ENCODE measurements at regions not wholly inside any gene's neighbourhood (a gene's known extent, or its start where the extent isn't known, plus 50 kb on each side); places are given as distances from the start of the nearest gene placed in this dataset.
"Not testable (repeated sequence)": the region's sequence is repeated elsewhere in the genome, so short reads cannot be mapped to it uniquely, and the experiment has no call there.

- no peak for DNase-seq
Measured at GRCh38 chr4:81754169-81754568, 282.5 kb upstream of the RASGEF1B start.

- DNase-seq: no peak
Measured at GRCh38 chr4:81751531-81752289, 280.0 kb upstream of the RASGEF1B start.

GRCh38 chr4:81747242-81747930 is 275.7 kb upstream of the RASGEF1B start:
- DNase-seq: peak in 1 of 2 donors; percentile 45

GRCh38 chr4:81746773-81747172 is 275.1 kb upstream of the RASGEF1B start:
- no peak for DNase-seq

GRCh38 chr4:81746071-81746470 is 274.4 kb upstream of the RASGEF1B start:
- no peak for DNase-seq

- DNase-seq: no peak
Measured at GRCh38 chr4:81745050-81745449, 273.3 kb upstream of the RASGEF1B start.

GRCh38 chr4:81743731-81744435 is 272.2 kb upstream of the RASGEF1B start:
- DNase-seq: no peak

- DNase-seq: no peak
Measured at GRCh38 chr4:81740487-81740886, 268.8 kb upstream of the RASGEF1B start.

GRCh38 chr4:81738891-81739290 is 267.2 kb upstream of the RASGEF1B start:
- no peak for DNase-seq

GRCh38 chr4:81737865-81738559 is 266.3 kb upstream of the RASGEF1B start:
- DNase-seq: no peak

GRCh38 chr4:81736324-81736723 is 264.6 kb upstream of the RASGEF1B start:
- DNase-seq: no peak

GRCh38 chr4:81732980-81733379 is 261.3 kb upstream of the RASGEF1B start:
- no peak for DNase-seq

- peak; percentile 17 to 51 for DNase-seq
Measured at GRCh38 chr4:81724925-81725329, 253.2 kb upstream of the RASGEF1B start.

GRCh38 chr4:81723927-81724587 is 252.3 kb upstream of the RASGEF1B start:
- DNase-seq: peak; percentile 22 to 25

- DNase-seq: no peak
Measured at GRCh38 chr4:81723019-81723884, 251.5 kb upstream of the RASGEF1B start.

- DNase-seq: no peak
Measured at GRCh38 chr4:81722290-81722851, 250.7 kb upstream of the RASGEF1B start.

GRCh38 chr4:81715757-81716156 is 244.1 kb upstream of the RASGEF1B start:
- DNase-seq: no peak

- DNase-seq: not testable (repeated sequence)
Measured at GRCh38 chr4:81715357-81715756, 243.7 kb upstream of the RASGEF1B start.

- DNase-seq: no peak
Measured at GRCh38 chr4:81714291-81714690, 242.6 kb upstream of the RASGEF1B start.

GRCh38 chr4:81712714-81713113 is 241.0 kb upstream of the RASGEF1B start:
- DNase-seq: no peak

- no peak for DNase-seq
Measured at GRCh38 chr4:81704461-81704860, 232.8 kb upstream of the RASGEF1B start.
